DMS 273 treated with DMSO at 0.1 percent for 48 hours (cell line): ENCODE measurements at regions not wholly inside any gene's neighbourhood (a gene's known extent, or its start where the extent isn't known, plus 50 kb on each side); places are given as distances from the start of the nearest gene placed in this dataset.

Experiments used
- DNase-seq: peaks from one replicate; lab custom pipeline; 2025; lab: John Stamatoyannopoulos, UW

- no peak for DNase-seq
Observed at GRCh38 chr17:12530161-12530560, 135.5 kb upstream of the MYOCD start.

- DNase-seq, result no peak
Observed at GRCh38 chr17:12536021-12536420, 129.7 kb upstream of the MYOCD start.

GRCh38 chr17:12536472-12536871 is 129.2 kb upstream of the MYOCD start:
- DNase-seq, result no peak

- no peak for DNase-seq
Observed at GRCh38 chr17:12537436-12537835, 128.3 kb upstream of the MYOCD start.

- no peak for DNase-seq
Observed at GRCh38 chr17:12538003-12538402, 127.7 kb upstream of the MYOCD start.

GRCh38 chr17:12545877-12546513 is 119.7 kb upstream of the MYOCD start:
- DNase-seq, result peak; percentile 43

- no peak for DNase-seq
Observed at GRCh38 chr17:12546983-12547382, 118.7 kb upstream of the MYOCD start.

GRCh38 chr17:12547831-12548230 is 117.9 kb upstream of the MYOCD start:
- DNase-seq, result no peak

- DNase-seq, result no peak
Observed at GRCh38 chr17:12548558-12548957, 117.1 kb upstream of the MYOCD start.

GRCh38 chr17:12549499-12550041 is 116.1 kb upstream of the MYOCD start:
- no peak for DNase-seq

- DNase-seq, result no peak
Observed at GRCh38 chr17:12553625-12554024, 112.1 kb upstream of the MYOCD start.

GRCh38 chr17:12554251-12554650 is 111.4 kb upstream of the MYOCD start:
- DNase-seq, result no peak

- DNase-seq, result peak; percentile 17
Observed at GRCh38 chr17:12566291-12566690, 99.4 kb upstream of the MYOCD start.

GRCh38 chr17:12567077-12568053 is 98.3 kb upstream of the MYOCD start:
- no peak for DNase-seq

- no peak for DNase-seq
Observed at GRCh38 chr17:12568358-12569251, 97.1 kb upstream of the MYOCD start.

GRCh38 chr17:12571606-12572005 is 94.1 kb upstream of the MYOCD start:
- no peak for DNase-seq

- DNase-seq, result no peak
Observed at GRCh38 chr17:12574525-12574924, 91.2 kb upstream of the MYOCD start.

GRCh38 chr17:12575641-12576040 is 90.0 kb upstream of the MYOCD start:
- DNase-seq, result no peak

GRCh38 chr17:12579288-12579687 is 86.4 kb upstream of the MYOCD start:
- DNase-seq, result no peak

GRCh38 chr17:12580640-12581039 is 85.0 kb upstream of the MYOCD start:
- no peak for DNase-seq

- no peak for DNase-seq
Observed at GRCh38 chr17:12584727-12585126, 81.0 kb upstream of the MYOCD start.

GRCh38 chr17:12588531-12588930 is 77.2 kb upstream of the MYOCD start:
- DNase-seq, result no peak
